Endothelial cell of umbilical vein (primary cell): ENCODE measurements at regions not wholly inside any gene's neighbourhood (a gene's known extent, or its start where the extent isn't known, plus 50 kb on each side); places are given as distances from the start of the nearest gene placed in this dataset.

Experiments used
- BruUV-seq: library from RNA; stranded (reverse); fragments of 400-500 nt; replicated peaks from 2 replicates; lab custom pipeline; 2021; lab: Mats Ljungman, UMichigan
- CTCF ChIA-PET: fragments of 300-600, 350-600 bp; sonication (Branson Sonifier 250); formaldehyde crosslinking; loops from one replicate; lab custom pipeline; 2021; ENCODE audit warnings: antibody characterized with exemption, inconsistent platforms; lab: Charles Lee
- POLR2A ChIA-PET: fragments of 300-600, 350-600 bp; sonication (Branson Sonifier 250); formaldehyde crosslinking; loops from one replicate; lab custom pipeline; 2021; ENCODE audit warnings: antibody characterized with exemption, inconsistent platforms; lab: Charles Lee
- DNase-seq: peaks from one replicate; pipeline ENCODE4 v3.0.0-alpha.2; 2011; ENCODE audit warnings: low read depth, low spot score
- FAIRE-seq: peaks from 2 replicates; lab custom pipeline; 2011; peaks lifted over from hg19 to GRCh38; lab: Jason Lieb, UNC
- H2AFZ ChIP-seq: 2 replicates; pipeline ENCODE4 v1.6.0; 2012; ENCODE audit warnings: low read depth, low read length, control low read depth, inconsistent platforms
- H3K27ac ChIP-seq: 2 replicates; pipeline ENCODE4 v1.5.1; 2011; ENCODE audit warnings: low read depth, mild to moderate bottlenecking, control low read depth, low read length, moderate library complexity; ENCODE audit not compliant: insufficient read depth
- H3K27me3 ChIP-seq, 2 experiments: 2 replicates each; pipeline versions ENCODE4 v1.6.0 to v1.6.1; 2011; ENCODE audit warnings: low read length in 2 of 2, mixed read lengths in 1 of 2; ENCODE audit not compliant: control insufficient read depth in 2 of 2, insufficient read depth in 2 of 2
- H3K36me3 ChIP-seq, 2 experiments: 2 replicates in 1 of 2; 3 replicates in 1 of 2; pipeline ENCODE4 v1.5.1; 2011; ENCODE audit warnings: low read length in 2 of 2, mild to moderate bottlenecking in 1 of 2, moderate library complexity in 1 of 2; ENCODE audit not compliant: control insufficient read depth in 2 of 2, insufficient read depth in 2 of 2; ENCODE audit errors: extremely low read depth in 1 of 2
- H3K4me1 ChIP-seq: 3 replicates; pipeline ENCODE4 v1.5.1; 2011; ENCODE audit warnings: mild to moderate bottlenecking, low read length; ENCODE audit not compliant: control insufficient read depth, insufficient read depth; ENCODE audit errors: extremely low read depth
- H3K4me2 ChIP-seq: 2 replicates; pipeline ENCODE4 v1.6.1; 2011; ENCODE audit warnings: low read length, control low read depth, mixed read lengths; ENCODE audit not compliant: insufficient read depth
- H3K4me3 ChIP-seq, 3 experiments: fragments of 200-600 bp in 1 of 3; sonication (generic), shearing (Covaris generic) in 1 of 3; replicated peaks in 1 of 3; 2 replicates each; pipeline ENCODE4 v1.5.1; 2011 to 2016; ENCODE audit warnings: control low read depth in 3 of 3, low read length in 3 of 3, mild to moderate bottlenecking in 2 of 3, inconsistent platforms in 1 of 3, low read depth in 1 of 3, moderate library complexity in 1 of 3; ENCODE audit not compliant: insufficient read depth in 1 of 3
- H3K79me2 ChIP-seq: 2 replicates; pipeline ENCODE4 v1.6.0; 2012; ENCODE audit warnings: low read length, inconsistent platforms; ENCODE audit not compliant: control insufficient read depth, insufficient read depth
- H3K9ac ChIP-seq: replicated peaks from 2 replicates; pipeline ENCODE3; 2011; ENCODE audit warnings: low read length, control low read depth; ENCODE audit not compliant: insufficient read depth; ENCODE audit errors: extremely low read depth
- H3K9me1 ChIP-seq: replicated peaks from 3 replicates; pipeline ENCODE4 v1.6.0; 2011; ENCODE audit warnings: mild to moderate bottlenecking, low read length; ENCODE audit not compliant: control insufficient read depth, insufficient read depth; ENCODE audit errors: extremely low read depth
- H3K9me3 ChIP-seq: replicated peaks from 2 replicates; pipeline ENCODE4 v1.5.1; 2012; ENCODE audit warnings: low read length, inconsistent platforms; ENCODE audit not compliant: control insufficient read depth, insufficient read depth
- H4K20me1 ChIP-seq: replicated peaks from 2 replicates; pipeline ENCODE3; 2011; ENCODE audit warnings: mild to moderate bottlenecking, low read length; ENCODE audit not compliant: control insufficient read depth, insufficient read depth; ENCODE audit errors: extremely low read depth
- EZH2 ChIP-seq: IDR thresholded peaks from 2 replicates; pipeline ENCODE4 v1.6.1; 2012; ENCODE audit warnings: borderline replicate concordance, low read depth, mild to moderate bottlenecking, moderate library complexity, low read length, inconsistent platforms; ENCODE audit not compliant: severe bottlenecking
- FOS ChIP-seq: IDR thresholded peaks from 2 replicates; pipeline ENCODE4 v1.6.1; 2011; ENCODE audit warnings: mild to moderate bottlenecking, low read length, moderate library complexity, borderline replicate concordance; ENCODE audit not compliant: insufficient read depth
- GATA2 ChIP-seq: IDR thresholded peaks from 2 replicates; pipeline ENCODE4 v1.7.0; 2011; ENCODE audit warnings: low read depth, mild to moderate bottlenecking, moderate library complexity, mixed read lengths, low read length; ENCODE audit not compliant: insufficient read length, insufficient read depth
- JUN ChIP-seq: IDR thresholded peaks from 2 replicates; pipeline ENCODE4 v1.6.1; 2011; ENCODE audit warnings: borderline replicate concordance, low read depth; ENCODE audit not compliant: insufficient read length, insufficient read depth
- MYC ChIP-seq: IDR thresholded peaks from one replicate; pipeline ENCODE4 v1.6.1; 2011; ENCODE audit warnings: mild to moderate bottlenecking, low read depth, low read length
- POLR2A ChIP-seq: IDR thresholded peaks from 2 replicates; pipeline ENCODE4 v1.6.1; 2012; ENCODE audit warnings: low read depth, mild to moderate bottlenecking, control low read depth, low read length
- POLR2AphosphoS5 ChIP-seq: IDR thresholded peaks from 2 replicates; pipeline ENCODE4 v1.6.1; 2012; ENCODE audit warnings: low read depth, mild to moderate bottlenecking, control low read depth, low read length, moderate library complexity; ENCODE audit not compliant: insufficient read depth
- dilution Hi-C: fragments of 300-500 bp; cut with MboI; formaldehyde crosslinking; loops from one replicate; pipeline ENCODE4 v1.15.0; 2019; ENCODE audit warnings: low sequenced_read_pairs; ENCODE audit not compliant: extremely low pct_ligation_motif_present
- intact Hi-C: fragments of 100-400 bp; cut with micrococcal nuclease; formaldehyde crosslinking; loops from one replicate; pipeline ENCODE4 v1.10.0; 2022
- TF ChIP-seq, protein P1 (sequence below), 2 donors: IDR thresholded peaks; 1 replicate in 1 of 2; 2 replicates in 1 of 2; pipeline ENCODE4 v1.5.1; 2011; ENCODE audit warnings: low read length in 2 of 2, mild to moderate bottlenecking in 2 of 2, moderate library complexity in 2 of 2, control low read depth in 1 of 2, inconsistent platforms in 1 of 2, low read depth in 1 of 2; ENCODE audit not compliant: insufficient read depth in 1 of 2; ENCODE audit errors: extremely low read depth in 1 of 2
- TF ChIP-seq, protein P2 (sequence below): IDR thresholded peaks from 2 replicates; pipeline ENCODE4 v1.6.1; 2011; ENCODE audit not compliant: insufficient read depth, insufficient read length

DNA sequence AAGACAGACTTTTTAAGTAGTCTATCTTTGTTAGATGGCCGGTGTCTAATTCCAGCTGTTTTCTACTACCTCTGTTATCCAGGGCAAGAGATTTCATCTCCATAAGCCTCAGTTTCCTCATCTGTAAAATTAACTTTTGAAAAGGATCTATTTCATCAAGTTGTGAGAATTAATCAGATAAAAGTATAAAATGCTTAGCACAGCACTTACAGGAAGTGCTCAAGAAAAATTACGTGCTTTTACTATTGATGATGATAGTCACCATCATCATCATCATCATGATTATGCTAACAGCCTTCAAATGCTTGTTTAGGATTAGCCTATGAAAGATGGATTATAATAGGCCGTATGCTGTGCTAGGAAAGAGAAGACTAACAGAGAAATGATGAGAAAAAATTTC lies 76.2 kb downstream of the CYRIA start:
- Histone ChIP-seq H4K20me1 (no peaks in the 10 kb centered on the region), H3K27me3 (no peaks in the 10 kb centered on the region), H3K4me2 (no peak overlapping the region), H3K79me2 (no peaks in the 10 kb centered on the region), H3K9ac (no peak overlapping the region), H3K9me3 (no peaks in the 10 kb centered on the region), H3K9me1 (no peaks in the 10 kb centered on the region), H3K27ac (no peak overlapping the region), H2AFZ (no peak overlapping the region), H3K36me3 (peaks cover 0 to 3% of the 10 kb centered on the region in 2 experiments), H3K4me3 (no peak overlapping the region), H3K4me1 (no peaks in the 10 kb centered on the region)
- ChIA-PET POLR2A (no interaction called here), CTCF (interaction anchor here (1.1 kb wide), 1 partner anchor 19 kb away, joined by 4 read pairs; no protein-coding TSS in a partner anchor)
- DNase-seq (no peak), FAIRE-seq (no peak)
- intact Hi-C loops: no loop called here
- dilution Hi-C loops: no loop called here
- TF ChIP-seq JUN (no peak), GATA2 (no peak), POLR2AphosphoS5 (no peak), EZH2 (no peak), FOS (no peak), MYC (no peak), POLR2A (no peak)
- TF ChIP-seq, protein P1, sequence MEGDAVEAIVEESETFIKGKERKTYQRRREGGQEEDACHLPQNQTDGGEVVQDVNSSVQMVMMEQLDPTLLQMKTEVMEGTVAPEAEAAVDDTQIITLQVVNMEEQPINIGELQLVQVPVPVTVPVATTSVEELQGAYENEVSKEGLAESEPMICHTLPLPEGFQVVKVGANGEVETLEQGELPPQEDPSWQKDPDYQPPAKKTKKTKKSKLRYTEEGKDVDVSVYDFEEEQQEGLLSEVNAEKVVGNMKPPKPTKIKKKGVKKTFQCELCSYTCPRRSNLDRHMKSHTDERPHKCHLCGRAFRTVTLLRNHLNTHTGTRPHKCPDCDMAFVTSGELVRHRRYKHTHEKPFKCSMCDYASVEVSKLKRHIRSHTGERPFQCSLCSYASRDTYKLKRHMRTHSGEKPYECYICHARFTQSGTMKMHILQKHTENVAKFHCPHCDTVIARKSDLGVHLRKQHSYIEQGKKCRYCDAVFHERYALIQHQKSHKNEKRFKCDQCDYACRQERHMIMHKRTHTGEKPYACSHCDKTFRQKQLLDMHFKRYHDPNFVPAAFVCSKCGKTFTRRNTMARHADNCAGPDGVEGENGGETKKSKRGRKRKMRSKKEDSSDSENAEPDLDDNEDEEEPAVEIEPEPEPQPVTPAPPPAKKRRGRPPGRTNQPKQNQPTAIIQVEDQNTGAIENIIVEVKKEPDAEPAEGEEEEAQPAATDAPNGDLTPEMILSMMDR (IDR thresholded peaks at IDR 0.05; ENCODE audit: extremely low read depth in 1 of 2, insufficient read depth in 1 of 2, low read depth in 1 of 2, low read length in 2 of 2): no peak
- TF ChIP-seq, protein P2, sequence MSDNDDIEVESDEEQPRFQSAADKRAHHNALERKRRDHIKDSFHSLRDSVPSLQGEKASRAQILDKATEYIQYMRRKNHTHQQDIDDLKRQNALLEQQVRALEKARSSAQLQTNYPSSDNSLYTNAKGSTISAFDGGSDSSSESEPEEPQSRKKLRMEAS: no peak
- no TSS peak for BruUV-seq
